ENCODE measurements at regions not wholly inside any gene's neighbourhood (a gene's known extent, or its start where the extent isn't known, plus 50 kb on each side); places are given as distances from the start of the nearest gene placed in this dataset.

DNA sequence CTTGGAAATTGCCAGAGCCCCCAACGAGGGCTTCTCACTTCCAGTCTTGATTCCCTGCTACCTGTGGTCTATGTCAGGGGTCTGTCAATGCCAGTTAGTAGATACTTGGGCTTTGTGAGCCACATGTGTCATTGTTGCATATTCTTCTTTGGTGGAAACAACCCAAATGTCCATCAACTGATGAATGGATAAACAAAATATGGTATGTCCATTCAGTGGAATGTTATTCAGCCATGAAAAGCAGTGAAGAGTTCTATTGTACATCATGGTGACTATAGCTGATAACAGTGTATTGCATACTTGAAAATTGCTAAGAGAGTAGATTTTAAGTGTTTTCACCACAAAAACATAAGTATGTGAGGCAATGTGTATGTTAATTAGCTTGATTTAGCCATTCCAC lies 288.1 kb downstream of the RPLP1 start:
- 90 to 96% (median 92%) methylated on average over 1 of the region's 1 CpG for WGBS, 3 donors
- Histone ChIP-seq H3K4me3 (no peak overlapping the region), H3K36me3 (no peaks in the 10 kb centered on the region), H3K27ac (no peak overlapping the region), H3K27me3 (no peaks in the 10 kb centered on the region), H3K9me3 (no peaks in the 10 kb centered on the region), H3K4me1 (ENCODE audit: insufficient read depth) (no peaks in the 10 kb centered on the region)
- TF ChIP-seq EP300 (IDR thresholded peaks at IDR 0.05) (no peak), POLR2A (IDR thresholded peaks at IDR 0.05) (no peak)
- TF ChIP-seq, protein P1, sequence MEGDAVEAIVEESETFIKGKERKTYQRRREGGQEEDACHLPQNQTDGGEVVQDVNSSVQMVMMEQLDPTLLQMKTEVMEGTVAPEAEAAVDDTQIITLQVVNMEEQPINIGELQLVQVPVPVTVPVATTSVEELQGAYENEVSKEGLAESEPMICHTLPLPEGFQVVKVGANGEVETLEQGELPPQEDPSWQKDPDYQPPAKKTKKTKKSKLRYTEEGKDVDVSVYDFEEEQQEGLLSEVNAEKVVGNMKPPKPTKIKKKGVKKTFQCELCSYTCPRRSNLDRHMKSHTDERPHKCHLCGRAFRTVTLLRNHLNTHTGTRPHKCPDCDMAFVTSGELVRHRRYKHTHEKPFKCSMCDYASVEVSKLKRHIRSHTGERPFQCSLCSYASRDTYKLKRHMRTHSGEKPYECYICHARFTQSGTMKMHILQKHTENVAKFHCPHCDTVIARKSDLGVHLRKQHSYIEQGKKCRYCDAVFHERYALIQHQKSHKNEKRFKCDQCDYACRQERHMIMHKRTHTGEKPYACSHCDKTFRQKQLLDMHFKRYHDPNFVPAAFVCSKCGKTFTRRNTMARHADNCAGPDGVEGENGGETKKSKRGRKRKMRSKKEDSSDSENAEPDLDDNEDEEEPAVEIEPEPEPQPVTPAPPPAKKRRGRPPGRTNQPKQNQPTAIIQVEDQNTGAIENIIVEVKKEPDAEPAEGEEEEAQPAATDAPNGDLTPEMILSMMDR (IDR thresholded peaks at IDR 0.05): no peak
- intact Hi-C loops (cut with DNase I): no loop called here
- no peak for DNase-seq

DNA sequence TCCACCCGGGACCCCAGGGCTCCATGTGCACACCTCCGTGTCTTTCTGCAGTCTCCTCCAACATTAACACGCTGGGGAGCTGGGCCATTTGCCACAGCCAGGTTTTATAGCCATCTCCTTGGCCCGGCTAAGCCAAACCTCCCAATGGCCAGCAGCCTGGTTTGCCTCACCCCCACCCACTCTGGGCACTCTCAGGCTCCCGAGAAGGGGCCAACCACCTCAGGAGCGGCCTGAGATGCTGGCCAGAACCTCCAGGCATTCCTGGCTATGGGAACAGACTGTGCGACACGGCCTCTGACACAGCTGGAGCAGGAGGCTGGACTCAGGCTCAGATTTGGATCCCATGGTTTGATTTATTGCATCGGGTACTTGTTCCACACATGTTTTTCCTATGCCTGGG lies 289.7 kb downstream of the RPLP1 start:
- H3K27ac ChIP-seq: no peak overlapping the region
- H3K36me3 ChIP-seq: no peaks in the 10 kb centered on the region
- no peak overlapping the region for H3K4me3 ChIP-seq
- TF ChIP-seq, protein P1 (IDR thresholded peaks at IDR 0.05): no peak
- no peak for TF ChIP-seq POLR2A (IDR thresholded peaks at IDR 0.05)
- no peaks in the 10 kb centered on the region for H3K4me1 ChIP-seq (ENCODE audit: insufficient read depth)
- intact Hi-C loops (cut with DNase I): no loop called here
- whole genome bisulfite sequencing, 3 donors: 60 to 72% (median 62%) methylated on average over 9 of the region's 9 CpGs
- H3K27me3 ChIP-seq: no peaks in the 10 kb centered on the region
- H3K9me3 ChIP-seq: no peaks in the 10 kb centered on the region
- no peak for DNase-seq

DNA sequence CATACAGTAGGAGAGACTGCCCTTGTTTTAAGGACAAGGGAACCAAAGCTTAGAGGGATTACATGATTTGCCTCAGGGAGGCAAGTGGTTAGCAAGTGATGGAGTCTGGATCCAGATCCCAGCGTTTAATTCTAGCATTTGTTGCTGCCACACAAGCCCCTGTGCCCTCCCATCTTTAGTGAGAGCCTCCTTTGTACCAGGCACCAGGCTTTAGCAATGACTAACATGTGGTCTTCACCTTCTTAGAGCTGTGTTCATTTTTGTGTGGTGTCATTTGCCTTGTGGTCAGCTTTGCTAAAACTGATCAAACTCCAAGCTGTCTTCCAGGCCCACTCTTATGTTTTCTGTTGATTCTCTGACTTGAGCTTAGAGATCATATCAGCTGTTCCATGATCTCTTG lies 290.5 kb downstream of the RPLP1 start:
- Histone ChIP-seq H3K27me3 (no peaks in the 10 kb centered on the region), H3K36me3 (no peaks in the 10 kb centered on the region), H3K27ac (no peak overlapping the region), H3K4me3 (no peak overlapping the region), H3K4me1 (ENCODE audit: insufficient read depth) (no peaks in the 10 kb centered on the region), H3K9me3 (no peaks in the 10 kb centered on the region)
- intact Hi-C loops (cut with DNase I): no loop called here
- no peak for DNase-seq
- TF ChIP-seq, protein P1 (IDR thresholded peaks at IDR 0.05): no peak
- TF ChIP-seq EP300 (IDR thresholded peaks at IDR 0.05) (no peak), POLR2A (IDR thresholded peaks at IDR 0.05) (no peak)
- 73 to 95% (median 81%) methylated on average over 1 of the region's 1 CpG for WGBS, 3 donors

DNA sequence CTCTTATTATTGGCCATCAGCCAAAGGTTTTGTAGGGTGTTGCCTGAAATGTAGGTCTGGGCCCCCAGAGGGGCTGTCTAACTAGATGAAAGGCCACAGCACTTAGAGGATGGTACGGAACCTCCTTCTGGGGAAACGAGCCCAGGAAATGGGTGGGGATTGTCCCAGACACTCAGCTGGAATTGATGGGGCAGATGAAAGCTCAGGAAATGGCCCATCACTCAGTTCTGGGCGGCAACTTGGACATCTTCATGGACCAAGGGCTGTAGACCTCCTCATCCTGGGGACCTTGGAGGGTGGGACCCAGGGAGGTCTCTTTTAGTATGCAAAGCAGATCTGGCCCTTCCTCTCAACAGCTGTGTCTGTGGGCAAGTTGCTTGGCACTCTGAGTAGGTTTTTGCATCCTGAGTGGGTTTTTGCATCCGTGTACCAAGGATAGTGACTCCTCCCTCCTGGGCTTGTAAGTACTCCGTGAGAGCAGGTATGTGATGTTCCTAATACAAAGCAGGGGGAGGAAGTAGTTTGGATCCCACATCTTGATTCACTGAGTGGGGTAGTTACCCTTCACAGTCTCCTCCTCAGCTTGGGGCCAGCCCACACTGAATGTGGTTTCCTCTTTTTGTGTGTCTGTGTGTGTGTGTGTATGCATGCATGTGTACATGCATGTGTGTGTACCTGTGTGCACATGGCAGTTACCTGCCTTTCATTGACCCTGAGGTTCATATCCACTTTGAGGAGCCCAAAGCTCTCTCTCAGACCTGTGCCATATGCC lies 292.0 kb downstream of the RPLP1 start:
- Histone ChIP-seq H3K4me1 (ENCODE audit: insufficient read depth) (no peaks in the 10 kb centered on the region), H3K27ac (no peak overlapping the region), H3K9me3 (no peaks in the 10 kb centered on the region), H3K4me3 (no peak overlapping the region), H3K27me3 (no peaks in the 10 kb centered on the region), H3K36me3 (no peaks in the 10 kb centered on the region)
- TF ChIP-seq, protein P1 (IDR thresholded peaks at IDR 0.05): no peak
- TF ChIP-seq EP300 (IDR thresholded peaks at IDR 0.05) (no peak), POLR2A (IDR thresholded peaks at IDR 0.05) (no peak)
- WGBS, 3 donors: 58 to 65% (median 58%) methylated on average over 5 of the region's 5 CpGs
- DNase-seq: no peak
- intact Hi-C loops (cut with DNase I): no loop called here
